Progenitor cell of endocrine pancreas (in vitro differentiated cells): ENCODE measurements at regions not wholly inside any gene's neighbourhood (a gene's known extent, or its start where the extent isn't known, plus 50 kb on each side); places are given as distances from the start of the nearest gene placed in this dataset.

ENCODE experiments used
- DNase-seq: peaks from one replicate; pipeline ENCODE4 v3.0.0; 2021; ENCODE audit warnings: low spot score; ENCODE audit not compliant: unreplicated experiment
- H3K27ac Mint-ChIP-seq: 2 replicates; pipeline ENCODE4 v1.8.0; 2021; ENCODE audit warnings: mild to moderate bottlenecking, moderate library complexity, mixed read lengths
- H3K27me3 Mint-ChIP-seq: 2 replicates; pipeline ENCODE4 v1.8.0; 2021; ENCODE audit warnings: mixed read lengths
- H3K36me3 Mint-ChIP-seq: 2 replicates; pipeline ENCODE4 v1.8.0; 2022; ENCODE audit warnings: mixed read lengths; ENCODE audit not compliant: insufficient read depth
- H3K4me1 Mint-ChIP-seq: 2 replicates; pipeline ENCODE4 v1.8.0; 2021; ENCODE audit warnings: low read depth, mixed read lengths
- H3K4me3 Mint-ChIP-seq: 2 replicates; pipeline ENCODE4 v1.8.0; 2021; ENCODE audit warnings: low read depth, mild to moderate bottlenecking, moderate library complexity, mixed read lengths
- H3K9me3 Mint-ChIP-seq: 2 replicates; pipeline ENCODE4 v1.8.0; 2021; ENCODE audit warnings: low read depth, mixed read lengths
- TF ChIP-seq, protein P1 (sequence below): fragments of 200-600 bp; sonication (generic); IDR thresholded peaks from one replicate; pipeline ENCODE4 v1.5.0; 2021; ENCODE audit warnings: antibody characterized with exemption, mild to moderate bottlenecking; ENCODE audit not compliant: unreplicated experiment

DNA sequence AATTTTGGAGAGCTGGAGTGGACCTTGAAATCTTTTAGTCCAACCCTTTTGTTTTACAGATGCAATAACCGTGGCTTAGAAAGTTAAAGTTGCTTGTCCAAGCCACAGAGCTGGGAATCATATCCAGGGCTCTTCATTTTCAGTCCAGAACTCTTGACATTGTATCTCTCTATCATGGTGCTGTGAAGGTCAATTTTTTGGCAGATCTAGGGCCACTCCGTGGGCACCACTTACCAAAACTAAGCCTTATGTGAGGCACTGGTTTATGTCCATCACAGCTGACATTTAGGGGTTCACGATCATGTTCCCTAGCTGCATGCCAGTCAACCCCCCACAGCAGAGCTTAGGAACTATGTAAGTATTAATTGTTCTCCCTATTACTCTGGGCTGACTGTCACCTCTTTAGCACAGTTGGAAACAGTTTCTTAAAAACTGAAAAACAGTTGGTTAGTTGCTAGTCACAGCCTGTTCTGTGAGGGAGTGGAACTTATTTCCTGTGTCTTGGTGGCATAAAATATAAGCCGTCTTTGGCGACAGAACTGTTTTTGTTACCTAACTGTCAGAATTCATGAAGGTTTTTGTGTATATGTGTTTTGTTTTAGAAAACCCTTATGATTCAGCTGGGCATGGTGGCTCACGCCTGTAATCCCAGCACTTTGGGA lies 189.6 kb upstream of the UMPS start:
- Mint-ChIP-seq H3K36me3 (no peaks in the 10 kb centered on the region), H3K27ac (no peak overlapping the region), H3K4me1 (no peaks in the 10 kb centered on the region), H3K4me3 (no peak overlapping the region), H3K9me3 (no peaks in the 10 kb centered on the region), H3K27me3 (no peaks in the 10 kb centered on the region)
- TF ChIP-seq, protein P1, sequence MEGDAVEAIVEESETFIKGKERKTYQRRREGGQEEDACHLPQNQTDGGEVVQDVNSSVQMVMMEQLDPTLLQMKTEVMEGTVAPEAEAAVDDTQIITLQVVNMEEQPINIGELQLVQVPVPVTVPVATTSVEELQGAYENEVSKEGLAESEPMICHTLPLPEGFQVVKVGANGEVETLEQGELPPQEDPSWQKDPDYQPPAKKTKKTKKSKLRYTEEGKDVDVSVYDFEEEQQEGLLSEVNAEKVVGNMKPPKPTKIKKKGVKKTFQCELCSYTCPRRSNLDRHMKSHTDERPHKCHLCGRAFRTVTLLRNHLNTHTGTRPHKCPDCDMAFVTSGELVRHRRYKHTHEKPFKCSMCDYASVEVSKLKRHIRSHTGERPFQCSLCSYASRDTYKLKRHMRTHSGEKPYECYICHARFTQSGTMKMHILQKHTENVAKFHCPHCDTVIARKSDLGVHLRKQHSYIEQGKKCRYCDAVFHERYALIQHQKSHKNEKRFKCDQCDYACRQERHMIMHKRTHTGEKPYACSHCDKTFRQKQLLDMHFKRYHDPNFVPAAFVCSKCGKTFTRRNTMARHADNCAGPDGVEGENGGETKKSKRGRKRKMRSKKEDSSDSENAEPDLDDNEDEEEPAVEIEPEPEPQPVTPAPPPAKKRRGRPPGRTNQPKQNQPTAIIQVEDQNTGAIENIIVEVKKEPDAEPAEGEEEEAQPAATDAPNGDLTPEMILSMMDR, result no peak
- no peak for DNase-seq

- Mint-ChIP-seq H3K27ac (no peak overlapping the region), H3K4me1 (peaks cover 1% of the 10 kb centered on the region), H3K36me3 (no peaks in the 10 kb centered on the region), H3K4me3 (no peak overlapping the region), H3K9me3 (no peaks in the 10 kb centered on the region), H3K27me3 (no peaks in the 10 kb centered on the region)
- no peak for DNase-seq
- TF ChIP-seq, protein P1, result no peak
Measured at GRCh38 chr3:124542214-124542869, 187.9 kb upstream of the UMPS start.

DNA sequence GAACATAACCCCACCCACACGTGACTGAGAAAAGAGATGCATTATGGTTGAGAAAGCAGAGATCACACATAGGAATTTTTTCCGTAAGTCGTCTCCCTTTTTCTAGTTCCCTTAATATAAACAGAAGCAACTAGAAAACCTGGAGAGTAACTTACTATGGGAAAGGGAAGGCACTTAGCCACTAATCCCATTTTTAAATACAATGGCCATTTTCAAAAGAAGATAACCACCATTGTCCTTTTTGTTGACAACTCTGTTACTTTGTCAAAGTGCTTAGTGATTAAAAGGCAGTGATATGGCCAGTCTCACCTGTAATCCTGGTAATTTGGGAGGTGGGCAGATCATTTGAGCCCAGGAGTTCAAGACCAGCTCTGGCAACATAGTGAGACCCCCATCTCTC lies 184.4 kb upstream of the UMPS start:
- TF ChIP-seq, protein P1, result no peak
- Mint-ChIP-seq H3K27me3 (no peaks in the 10 kb centered on the region), H3K36me3 (no peaks in the 10 kb centered on the region), H3K4me1 (peaks cover 1% of the 10 kb centered on the region), H3K27ac (no peak overlapping the region), H3K9me3 (no peaks in the 10 kb centered on the region), H3K4me3 (no peak overlapping the region)
- DNase-seq, result no peak

- no peaks in the 10 kb centered on the region for H3K4me1 Mint-ChIP-seq
- no peak overlapping the region for H3K4me3 Mint-ChIP-seq
- H3K27ac Mint-ChIP-seq, result no peak overlapping the region
- H3K36me3 Mint-ChIP-seq, result no peaks in the 10 kb centered on the region
- TF ChIP-seq, protein P1, result no peak
- DNase-seq, result no peak
- H3K9me3 Mint-ChIP-seq, result no peaks in the 10 kb centered on the region
- no peaks in the 10 kb centered on the region for H3K27me3 Mint-ChIP-seq
Measured at GRCh38 chr3:124552224-124552623, 178.0 kb upstream of the UMPS start.

- H3K36me3 Mint-ChIP-seq, result no peaks in the 10 kb centered on the region
- no peaks in the 10 kb centered on the region for H3K27me3 Mint-ChIP-seq
- H3K27ac Mint-ChIP-seq, result no peak overlapping the region
- H3K4me1 Mint-ChIP-seq, result no peaks in the 10 kb centered on the region
- H3K9me3 Mint-ChIP-seq, result no peaks in the 10 kb centered on the region
- TF ChIP-seq, protein P1, result no peak
- no peak overlapping the region for H3K4me3 Mint-ChIP-seq
- DNase-seq, result no peak
Measured at GRCh38 chr3:124553178-124553577, 177.1 kb upstream of the UMPS start.
